Endothelial cell of umbilical vein (primary cell): ENCODE measurements at regions not wholly inside any gene's neighbourhood (a gene's known extent, or its start where the extent isn't known, plus 50 kb on each side); places are given as distances from the start of the nearest gene placed in this dataset.

Experiments
- BruUV-seq: library from RNA; stranded (reverse); fragments of 400-500 nt; replicated peaks from 2 replicates; lab custom pipeline; 2021; lab: Mats Ljungman, UMichigan
- CTCF ChIA-PET: fragments of 300-600, 350-600 bp; sonication (Branson Sonifier 250); formaldehyde crosslinking; loops from one replicate; lab custom pipeline; 2021; ENCODE audit warnings: antibody characterized with exemption, inconsistent platforms; lab: Charles Lee
- POLR2A ChIA-PET: fragments of 300-600, 350-600 bp; sonication (Branson Sonifier 250); formaldehyde crosslinking; loops from one replicate; lab custom pipeline; 2021; ENCODE audit warnings: antibody characterized with exemption, inconsistent platforms; lab: Charles Lee
- DNase-seq: peaks from one replicate; pipeline ENCODE4 v3.0.0-alpha.2; 2011; ENCODE audit warnings: low read depth, low spot score
- FAIRE-seq: peaks from 2 replicates; lab custom pipeline; 2011; peaks lifted over from hg19 to GRCh38; lab: Jason Lieb, UNC
- H2AFZ ChIP-seq: 2 replicates; pipeline ENCODE4 v1.6.0; 2012; ENCODE audit warnings: low read depth, low read length, control low read depth, inconsistent platforms
- H3K27ac ChIP-seq: 2 replicates; pipeline ENCODE4 v1.5.1; 2011; ENCODE audit warnings: low read depth, mild to moderate bottlenecking, control low read depth, low read length, moderate library complexity; ENCODE audit not compliant: insufficient read depth
- H3K27me3 ChIP-seq, 2 experiments: 2 replicates each; pipeline versions ENCODE4 v1.6.0 to v1.6.1; 2011; ENCODE audit warnings: low read length in 2 of 2, mixed read lengths in 1 of 2; ENCODE audit not compliant: control insufficient read depth in 2 of 2, insufficient read depth in 2 of 2
- H3K36me3 ChIP-seq, 2 experiments: 2 replicates in 1 of 2; 3 replicates in 1 of 2; pipeline ENCODE4 v1.5.1; 2011; ENCODE audit warnings: low read length in 2 of 2, mild to moderate bottlenecking in 1 of 2, moderate library complexity in 1 of 2; ENCODE audit not compliant: control insufficient read depth in 2 of 2, insufficient read depth in 2 of 2; ENCODE audit errors: extremely low read depth in 1 of 2
- H3K4me1 ChIP-seq: 3 replicates; pipeline ENCODE4 v1.5.1; 2011; ENCODE audit warnings: mild to moderate bottlenecking, low read length; ENCODE audit not compliant: control insufficient read depth, insufficient read depth; ENCODE audit errors: extremely low read depth
- H3K4me2 ChIP-seq: 2 replicates; pipeline ENCODE4 v1.6.1; 2011; ENCODE audit warnings: low read length, control low read depth, mixed read lengths; ENCODE audit not compliant: insufficient read depth
- H3K4me3 ChIP-seq, 3 experiments: fragments of 200-600 bp in 1 of 3; sonication (generic), shearing (Covaris generic) in 1 of 3; replicated peaks in 1 of 3; 2 replicates each; pipeline ENCODE4 v1.5.1; 2011 to 2016; ENCODE audit warnings: control low read depth in 3 of 3, low read length in 3 of 3, mild to moderate bottlenecking in 2 of 3, inconsistent platforms in 1 of 3, low read depth in 1 of 3, moderate library complexity in 1 of 3; ENCODE audit not compliant: insufficient read depth in 1 of 3
- H3K79me2 ChIP-seq: 2 replicates; pipeline ENCODE4 v1.6.0; 2012; ENCODE audit warnings: low read length, inconsistent platforms; ENCODE audit not compliant: control insufficient read depth, insufficient read depth
- H3K9ac ChIP-seq: replicated peaks from 2 replicates; pipeline ENCODE3; 2011; ENCODE audit warnings: low read length, control low read depth; ENCODE audit not compliant: insufficient read depth; ENCODE audit errors: extremely low read depth
- H3K9me1 ChIP-seq: replicated peaks from 3 replicates; pipeline ENCODE4 v1.6.0; 2011; ENCODE audit warnings: mild to moderate bottlenecking, low read length; ENCODE audit not compliant: control insufficient read depth, insufficient read depth; ENCODE audit errors: extremely low read depth
- H3K9me3 ChIP-seq: replicated peaks from 2 replicates; pipeline ENCODE4 v1.5.1; 2012; ENCODE audit warnings: low read length, inconsistent platforms; ENCODE audit not compliant: control insufficient read depth, insufficient read depth
- H4K20me1 ChIP-seq: replicated peaks from 2 replicates; pipeline ENCODE3; 2011; ENCODE audit warnings: mild to moderate bottlenecking, low read length; ENCODE audit not compliant: control insufficient read depth, insufficient read depth; ENCODE audit errors: extremely low read depth
- EZH2 ChIP-seq: IDR thresholded peaks from 2 replicates; pipeline ENCODE4 v1.6.1; 2012; ENCODE audit warnings: borderline replicate concordance, low read depth, mild to moderate bottlenecking, moderate library complexity, low read length, inconsistent platforms; ENCODE audit not compliant: severe bottlenecking
- FOS ChIP-seq: IDR thresholded peaks from 2 replicates; pipeline ENCODE4 v1.6.1; 2011; ENCODE audit warnings: mild to moderate bottlenecking, low read length, moderate library complexity, borderline replicate concordance; ENCODE audit not compliant: insufficient read depth
- GATA2 ChIP-seq: IDR thresholded peaks from 2 replicates; pipeline ENCODE4 v1.7.0; 2011; ENCODE audit warnings: low read depth, mild to moderate bottlenecking, moderate library complexity, mixed read lengths, low read length; ENCODE audit not compliant: insufficient read length, insufficient read depth
- JUN ChIP-seq: IDR thresholded peaks from 2 replicates; pipeline ENCODE4 v1.6.1; 2011; ENCODE audit warnings: borderline replicate concordance, low read depth; ENCODE audit not compliant: insufficient read length, insufficient read depth
- MYC ChIP-seq: IDR thresholded peaks from one replicate; pipeline ENCODE4 v1.6.1; 2011; ENCODE audit warnings: mild to moderate bottlenecking, low read depth, low read length
- POLR2A ChIP-seq: IDR thresholded peaks from 2 replicates; pipeline ENCODE4 v1.6.1; 2012; ENCODE audit warnings: low read depth, mild to moderate bottlenecking, control low read depth, low read length
- POLR2AphosphoS5 ChIP-seq: IDR thresholded peaks from 2 replicates; pipeline ENCODE4 v1.6.1; 2012; ENCODE audit warnings: low read depth, mild to moderate bottlenecking, control low read depth, low read length, moderate library complexity; ENCODE audit not compliant: insufficient read depth
- dilution Hi-C: fragments of 300-500 bp; cut with MboI; formaldehyde crosslinking; loops from one replicate; pipeline ENCODE4 v1.15.0; 2019; ENCODE audit warnings: low sequenced_read_pairs; ENCODE audit not compliant: extremely low pct_ligation_motif_present
- intact Hi-C: fragments of 100-400 bp; cut with micrococcal nuclease; formaldehyde crosslinking; loops from one replicate; pipeline ENCODE4 v1.10.0; 2022
- TF ChIP-seq, protein P1 (sequence below): IDR thresholded peaks from 2 replicates; pipeline ENCODE4 v1.6.1; 2011; ENCODE audit not compliant: insufficient read depth, insufficient read length
- TF ChIP-seq, protein P2 (sequence below), 2 donors: IDR thresholded peaks; 1 replicate in 1 of 2; 2 replicates in 1 of 2; pipeline ENCODE4 v1.5.1; 2011; ENCODE audit warnings: low read length in 2 of 2, mild to moderate bottlenecking in 2 of 2, moderate library complexity in 2 of 2, control low read depth in 1 of 2, inconsistent platforms in 1 of 2, low read depth in 1 of 2; ENCODE audit not compliant: insufficient read depth in 1 of 2; ENCODE audit errors: extremely low read depth in 1 of 2

DNA sequence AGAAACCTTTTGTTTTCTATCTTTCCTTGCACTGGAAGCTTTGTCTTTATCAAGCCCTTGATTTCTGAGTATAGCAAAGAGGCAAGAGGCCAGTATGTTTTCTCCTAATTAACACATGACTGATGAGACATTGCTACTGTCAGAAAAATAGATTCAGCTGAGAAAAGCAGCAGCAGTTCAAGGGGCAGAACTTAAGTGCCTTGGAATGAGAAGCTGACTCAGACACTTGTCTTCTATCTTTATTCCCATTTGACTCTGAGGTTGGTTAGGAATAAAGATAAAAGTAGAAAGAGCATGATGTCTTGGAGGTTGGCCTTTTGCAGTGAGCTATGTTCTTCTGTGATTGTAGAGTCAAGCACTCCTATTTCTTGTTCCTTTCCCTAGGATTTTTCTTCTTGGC is 79.1 kb upstream of the MAN1A1 start:
- Histone ChIP-seq H3K79me2 (no peaks in the 10 kb centered on the region), H3K36me3 (no peaks in the 10 kb centered on the region), H3K27me3 (no peaks in the 10 kb centered on the region), H3K4me3 (no peak overlapping the region), H3K9me3 (no peaks in the 10 kb centered on the region), H3K4me2 (no peak overlapping the region), H4K20me1 (no peaks in the 10 kb centered on the region), H3K27ac (no peak overlapping the region), H2AFZ (no peak overlapping the region), H3K9me1 (no peaks in the 10 kb centered on the region), H3K9ac (no peak overlapping the region), H3K4me1 (no peaks in the 10 kb centered on the region)
- intact Hi-C loops = no loop called here
- no TSS peak for BruUV-seq
- DNase-seq (no peak), FAIRE-seq (no peak)
- TF ChIP-seq GATA2 (no peak), POLR2A (no peak), MYC (no peak), POLR2AphosphoS5 (no peak), FOS (no peak), JUN (no peak), EZH2 (no peak)
- TF ChIP-seq, protein P1, sequence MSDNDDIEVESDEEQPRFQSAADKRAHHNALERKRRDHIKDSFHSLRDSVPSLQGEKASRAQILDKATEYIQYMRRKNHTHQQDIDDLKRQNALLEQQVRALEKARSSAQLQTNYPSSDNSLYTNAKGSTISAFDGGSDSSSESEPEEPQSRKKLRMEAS = no peak
- TF ChIP-seq, protein P2, sequence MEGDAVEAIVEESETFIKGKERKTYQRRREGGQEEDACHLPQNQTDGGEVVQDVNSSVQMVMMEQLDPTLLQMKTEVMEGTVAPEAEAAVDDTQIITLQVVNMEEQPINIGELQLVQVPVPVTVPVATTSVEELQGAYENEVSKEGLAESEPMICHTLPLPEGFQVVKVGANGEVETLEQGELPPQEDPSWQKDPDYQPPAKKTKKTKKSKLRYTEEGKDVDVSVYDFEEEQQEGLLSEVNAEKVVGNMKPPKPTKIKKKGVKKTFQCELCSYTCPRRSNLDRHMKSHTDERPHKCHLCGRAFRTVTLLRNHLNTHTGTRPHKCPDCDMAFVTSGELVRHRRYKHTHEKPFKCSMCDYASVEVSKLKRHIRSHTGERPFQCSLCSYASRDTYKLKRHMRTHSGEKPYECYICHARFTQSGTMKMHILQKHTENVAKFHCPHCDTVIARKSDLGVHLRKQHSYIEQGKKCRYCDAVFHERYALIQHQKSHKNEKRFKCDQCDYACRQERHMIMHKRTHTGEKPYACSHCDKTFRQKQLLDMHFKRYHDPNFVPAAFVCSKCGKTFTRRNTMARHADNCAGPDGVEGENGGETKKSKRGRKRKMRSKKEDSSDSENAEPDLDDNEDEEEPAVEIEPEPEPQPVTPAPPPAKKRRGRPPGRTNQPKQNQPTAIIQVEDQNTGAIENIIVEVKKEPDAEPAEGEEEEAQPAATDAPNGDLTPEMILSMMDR (IDR thresholded peaks at IDR 0.05; ENCODE audit: extremely low read depth in 1 of 2, insufficient read depth in 1 of 2, low read depth in 1 of 2, low read length in 2 of 2) = no peak
- CTCF ChIA-PET = no interaction called here
- POLR2A ChIA-PET = no interaction called here
- dilution Hi-C loops = no loop called here
